GM20431 (cell line): ENCODE measurements at regions not wholly inside any gene's neighbourhood (a gene's known extent, or its start where the extent isn't known, plus 50 kb on each side); places are given as distances from the start of the nearest gene placed in this dataset.

Experiments
- in situ Hi-C: fragments of 300-500 bp; cut with MseI, MboI; formaldehyde crosslinking; loops from one replicate; pipeline ENCODE4 v1.15.0; 2020; ENCODE audit warnings: low sequenced_read_pairs; ENCODE audit not compliant: unreplicated experiment

DNA sequence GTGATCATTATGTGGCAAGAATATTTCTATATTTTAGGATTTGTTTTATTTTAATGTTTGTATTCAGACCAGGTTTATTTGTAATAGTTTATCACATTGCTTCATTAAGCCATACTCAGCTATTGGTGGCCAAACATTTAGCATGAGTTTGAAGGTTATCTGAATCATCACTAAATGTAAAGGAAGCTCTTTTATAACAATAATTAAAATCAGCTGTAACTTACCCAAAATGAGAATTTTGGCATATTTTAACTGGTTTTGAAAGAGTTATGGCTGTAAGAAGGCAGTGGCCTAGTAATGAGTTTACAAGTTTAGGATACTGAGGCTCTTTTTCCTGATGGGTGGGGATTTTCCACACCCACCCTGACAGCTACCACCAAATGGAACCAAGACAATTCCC lies 177.8 kb downstream of the EN1 start:
- in situ Hi-C loops: no loop called here

GRCh38 chr2:118668431-118669424 lies 178.7 kb downstream of the EN1 start:
- in situ Hi-C loops: no loop called here

- in situ Hi-C loops: no loop called here
Observed at GRCh38 chr2:118667964-118668363, 179.5 kb downstream of the EN1 start.

GRCh38 chr2:118667348-118667747 lies 180.1 kb downstream of the EN1 start:
- in situ Hi-C loops: no loop called here

GRCh38 chr2:118665784-118666529 lies 181.5 kb downstream of the EN1 start:
- in situ Hi-C loops: no loop called here

DNA sequence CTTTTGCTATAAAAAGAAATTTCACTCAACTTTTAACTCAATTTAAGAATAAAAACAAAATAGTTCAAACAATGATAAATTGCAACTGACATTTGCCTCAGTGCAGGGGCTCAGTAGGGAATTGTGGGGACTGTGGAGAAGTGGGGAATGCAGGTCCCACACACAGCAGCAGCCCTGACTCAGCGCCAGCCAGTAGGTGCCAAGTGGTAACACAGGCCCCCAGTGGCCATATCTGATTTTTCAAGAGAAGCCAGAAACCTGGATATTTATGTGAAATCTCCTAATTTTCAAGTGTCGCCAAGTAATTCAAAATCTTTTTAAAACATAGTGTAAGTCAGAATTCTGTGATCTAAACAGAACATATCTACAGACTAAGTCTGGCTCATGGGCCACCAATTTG lies 186.3 kb downstream of the EN1 start:
- in situ Hi-C loops: no loop called here

DNA sequence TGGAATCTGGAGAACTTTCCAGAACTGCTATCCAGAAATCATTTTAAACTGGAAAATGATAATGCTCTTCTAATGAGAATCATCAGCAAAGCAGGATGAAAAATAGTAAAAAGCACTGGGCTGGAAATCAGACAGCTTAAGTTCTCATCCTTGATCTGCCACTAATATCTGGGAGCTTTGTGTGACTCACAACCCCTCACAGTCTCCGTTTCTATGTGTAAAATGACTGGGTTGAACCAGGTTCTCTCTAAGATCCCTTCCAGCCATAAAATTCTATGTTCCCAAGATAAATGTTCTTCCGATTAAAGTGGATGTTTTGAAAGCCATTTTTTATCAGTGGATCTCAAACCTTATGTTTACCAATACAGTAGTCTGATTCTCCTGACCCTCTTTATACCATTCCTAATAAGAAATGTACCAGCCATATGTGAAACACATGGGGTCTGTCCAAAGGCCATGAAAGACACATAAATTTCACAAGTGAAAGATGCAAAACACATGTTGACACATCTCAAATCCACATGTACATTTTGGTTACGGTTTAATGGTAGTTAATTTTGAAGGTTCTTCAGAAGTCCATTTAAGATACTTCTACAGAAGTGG lies 188.8 kb downstream of the EN1 start:
- in situ Hi-C loops: no loop called here

- in situ Hi-C loops: no loop called here
Observed at GRCh38 chr2:118657466-118657865, 190.0 kb downstream of the EN1 start.

- in situ Hi-C loops: no loop called here
Observed at GRCh38 chr2:118654945-118655344, 192.5 kb downstream of the EN1 start.

DNA sequence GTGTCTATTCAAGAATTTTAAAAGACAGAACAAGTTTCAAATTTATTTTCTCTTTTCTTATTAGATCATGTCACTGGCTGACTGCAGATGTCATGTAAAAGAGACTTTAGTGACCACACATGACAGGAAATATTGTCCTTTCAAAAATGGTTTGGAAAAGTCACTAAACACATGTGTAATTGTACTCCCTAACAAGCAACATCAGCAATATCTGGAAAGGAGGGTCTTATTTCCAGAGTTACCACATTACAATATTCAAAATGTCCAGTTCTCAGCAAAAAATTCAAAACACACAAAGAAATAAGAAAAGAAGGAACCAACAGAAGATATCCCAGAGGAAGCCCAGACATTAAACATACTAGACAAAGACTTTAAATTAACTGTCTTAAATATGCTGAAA lies 197.1 kb downstream of the EN1 start:
- in situ Hi-C loops: no loop called here

DNA sequence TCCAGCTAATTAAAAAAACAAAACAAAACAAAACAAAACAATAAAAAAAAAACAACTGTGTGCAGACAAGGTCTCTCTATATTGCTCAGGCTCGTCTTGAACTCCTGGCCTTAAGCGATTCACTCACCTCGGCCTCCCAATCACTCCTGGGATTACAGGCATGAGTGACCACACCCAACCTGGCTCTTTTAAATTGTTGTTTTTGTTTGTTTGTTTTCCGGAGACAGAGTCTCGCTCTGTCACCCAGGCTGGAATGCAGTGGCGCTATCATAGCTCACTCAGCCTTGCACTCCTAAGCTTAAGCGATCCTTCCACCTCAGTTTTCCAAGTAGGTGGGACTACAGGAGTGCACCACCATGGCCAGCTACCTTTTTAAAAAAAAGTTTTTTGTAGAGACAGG lies 201.6 kb downstream of the EN1 start:
- in situ Hi-C loops: no loop called here

- in situ Hi-C loops: no loop called here
Observed at GRCh38 chr2:118644190-118644589, 203.3 kb downstream of the EN1 start.

DNA sequence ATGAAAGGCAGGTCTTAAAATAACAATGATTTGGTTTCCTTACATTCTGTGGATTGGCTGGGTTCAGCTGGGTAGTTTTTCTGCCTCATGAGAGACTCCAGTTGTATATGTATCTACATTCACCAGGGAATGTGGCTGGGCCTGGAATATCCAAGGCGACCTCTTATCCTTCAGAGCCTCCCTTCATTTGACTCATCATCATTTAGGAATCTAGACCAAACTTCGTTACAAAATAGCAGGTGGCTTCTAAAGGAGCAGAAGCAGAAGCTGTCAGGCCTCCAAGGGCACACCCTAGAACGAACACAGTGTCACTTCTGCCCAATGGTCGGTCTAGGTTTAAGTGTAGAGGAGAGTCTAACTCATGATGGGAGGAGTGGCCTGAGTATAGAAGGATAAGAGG lies 204.2 kb downstream of the EN1 start:
- in situ Hi-C loops: no loop called here

GRCh38 chr2:118642501-118642900 lies 204.9 kb downstream of the EN1 start:
- in situ Hi-C loops: no loop called here

- in situ Hi-C loops: no loop called here
Observed at GRCh38 chr2:118641711-118642110, 205.7 kb downstream of the EN1 start.

DNA sequence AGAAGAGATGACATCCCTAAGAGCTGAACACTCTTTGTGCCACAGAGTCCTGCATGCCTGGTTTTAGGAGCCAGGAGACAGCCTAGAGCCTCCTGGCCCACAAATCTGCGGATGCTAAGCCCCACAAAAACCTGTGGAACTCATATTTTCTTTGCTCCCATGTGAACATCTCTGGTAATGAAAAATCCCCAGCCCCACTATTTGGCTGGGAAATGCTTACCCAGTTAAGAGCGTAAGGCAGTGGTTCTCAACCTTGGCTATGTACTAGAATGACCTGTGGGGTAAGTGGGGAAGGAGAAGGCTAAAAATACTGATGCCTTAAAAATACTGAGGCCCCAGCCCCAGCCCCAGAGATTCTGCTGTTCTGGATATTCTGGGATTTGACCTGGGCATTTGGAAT lies 208.1 kb downstream of the EN1 start:
- in situ Hi-C loops: no loop called here

- in situ Hi-C loops: no loop called here
Observed at GRCh38 chr2:118638453-118638852, 209.0 kb downstream of the EN1 start.

DNA sequence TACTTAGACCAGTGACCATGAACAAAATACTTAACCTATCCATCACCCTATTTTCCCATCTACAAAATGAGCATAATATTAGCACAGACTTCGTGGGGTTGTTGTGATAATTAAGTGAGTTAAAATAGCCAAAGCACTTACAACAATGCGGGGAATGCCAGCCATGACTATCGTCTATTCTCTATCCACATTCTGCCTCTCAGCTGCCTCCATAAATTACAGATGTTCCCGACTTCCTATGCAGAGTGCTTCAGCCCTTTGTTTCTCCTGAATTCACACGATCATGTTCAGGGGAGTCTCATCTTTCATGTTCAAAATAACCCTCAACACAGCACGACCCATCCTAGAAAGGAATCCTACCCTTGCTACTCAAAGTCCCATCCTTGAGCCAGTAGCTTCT lies 211.6 kb downstream of the EN1 start:
- in situ Hi-C loops: no loop called here

- in situ Hi-C loops: no loop called here
Observed at GRCh38 chr2:118634876-118635275, 212.6 kb downstream of the EN1 start.

- in situ Hi-C loops: no loop called here
Observed at GRCh38 chr2:118633371-118634018, 214.0 kb downstream of the EN1 start.
